ENCODE measurements at regions not wholly inside any gene's neighbourhood (a gene's known extent, or its start where the extent isn't known, plus 50 kb on each side); places are given as distances from the start of the nearest gene placed in this dataset.

DNA sequence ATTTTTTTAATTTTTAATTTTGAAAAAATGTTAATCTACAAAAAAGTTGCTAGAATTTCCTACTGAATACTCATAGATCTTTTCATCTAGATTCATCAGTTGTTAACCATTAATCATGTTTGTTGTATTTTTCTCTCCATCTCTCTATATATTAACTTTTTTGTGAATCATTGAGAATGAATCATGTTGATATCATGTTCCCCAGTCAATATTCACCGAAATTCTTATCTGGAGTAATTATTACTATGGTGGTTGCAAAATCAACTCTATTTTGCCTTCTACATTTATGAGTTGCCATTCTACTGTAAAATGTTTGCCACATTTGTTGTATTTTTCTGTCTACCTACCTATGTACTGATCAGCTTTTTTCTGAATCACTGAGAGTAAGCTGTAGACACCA is 154.0 kb downstream of the SPP2 start:
- TF ChIP-seq ZNF274 (IDR thresholded peaks at IDR 0.05; ENCODE audit: low read depth, low read length) (no peak), YY1 (IDR thresholded peaks at IDR 0.05; ENCODE audit: insufficient read depth, insufficient read length) (no peak)

Data from NT2/D1 (cell line).